ENCODE measurements at regions not wholly inside any gene's neighbourhood (a gene's known extent, or its start where the extent isn't known, plus 50 kb on each side); places are given as distances from the start of the nearest gene placed in this dataset.

DNA sequence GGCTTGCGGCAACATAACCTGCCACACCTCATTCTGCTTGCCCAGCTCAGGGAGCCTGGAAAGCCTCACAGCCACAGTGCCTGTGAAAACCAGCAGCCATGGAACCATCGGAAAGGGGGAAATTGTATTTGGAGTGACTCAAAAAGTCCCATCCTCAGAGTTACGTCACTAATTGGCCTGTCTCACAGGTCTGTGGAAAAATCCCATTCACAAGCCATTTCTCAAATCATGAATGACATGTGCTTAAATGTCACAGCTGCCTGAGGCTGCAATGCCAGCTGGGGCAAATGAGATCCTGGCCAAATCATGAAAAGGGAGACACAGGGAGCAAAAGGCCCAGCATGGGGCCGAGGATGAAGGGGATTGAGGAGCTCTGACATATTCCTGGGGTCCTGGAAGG, 486.9 kb upstream of the RAB6C start:
- H3K27me3 ChIP-seq (ENCODE audit: control insufficient read depth in 1 of 2, insufficient read depth in 2 of 2, low read length in 2 of 2), result peaks cover 0 to 8% of the 10 kb centered on the region in 2 experiments; a peak in 2 of 5 replicates
- H3K79me2 ChIP-seq (ENCODE audit: insufficient read depth, low read length), result no peaks in the 10 kb centered on the region
- no peak overlapping the region for H3K4me3 ChIP-seq (replicated peaks in 1 of 3; ENCODE audit: insufficient read depth in 1 of 3, low read depth in 2 of 3, low read length in 3 of 3)
- 17% methylated on average over 4 of the region's 4 CpGs for WGBS (ENCODE audit: low lambda C conversion rate)
- no peaks in the 10 kb centered on the region for H4K20me1 ChIP-seq (ENCODE audit: insufficient read depth, low read length)
- in situ Hi-C loops (cut with HindIII; ENCODE audit: extremely low pct_ligation_motif_present, low pct_unique_long_range_greater_than_20kb) (no loop called here), intact Hi-C loops (cut with micrococcal nuclease; ENCODE audit: unreplicated experiment) (no loop called here)
- ATAC-seq, result no peak
- CTCF ChIA-PET (ENCODE audit: low intra/inter-chr PET ratio, low total read pairs), result no interaction called here
- no peak for FAIRE-seq
- no peak overlapping the region for H3K4me2 ChIP-seq (ENCODE audit: low read depth, low read length)
- no peak for DNase-seq (ENCODE audit: low spot score)
- no peaks in the 10 kb centered on the region for H3K36me3 ChIP-seq (replicated peaks in 1 of 2; ENCODE audit: control insufficient read depth in 1 of 2, insufficient read depth in 2 of 2, low read length in 2 of 2)
- H3K9ac ChIP-seq (ENCODE audit: insufficient read depth, low read depth, low read length), result no peak overlapping the region
- H3K4me1 ChIP-seq (ENCODE audit: insufficient read depth, low read length), result no peaks in the 10 kb centered on the region
- H3K27ac ChIP-seq (ENCODE audit: extremely low read length, insufficient read depth, low read length), result no peak overlapping the region
- POLR2A ChIA-PET, result no interaction called here
- H3K9me3 ChIP-seq (ENCODE audit: low read length), result no peaks in the 10 kb centered on the region
- H2AFZ ChIP-seq (ENCODE audit: low read length), result no peak overlapping the region
- TF ChIP-seq CREB1 (IDR thresholded peaks at IDR 0.05) (peak; percentile 74), CREB1 (CRISPR knock-in tag; IDR thresholded peaks at IDR 0.05) (no peak), ZNF652 (CRISPR knock-in tag; IDR thresholded peaks at IDR 0.05; ENCODE audit: borderline replicate concordance, low read depth) (no peak), ZKSCAN1 (IDR thresholded peaks at IDR 0.05; ENCODE audit: low read length) (no peak), ATF7 (IDR thresholded peaks at IDR 0.05) (peak; percentile 80), ATF7 (CRISPR knock-in tag; IDR thresholded peaks at IDR 0.05) (no peak)
- no TSS peak for BruUV-seq (replicated peaks)

DNA sequence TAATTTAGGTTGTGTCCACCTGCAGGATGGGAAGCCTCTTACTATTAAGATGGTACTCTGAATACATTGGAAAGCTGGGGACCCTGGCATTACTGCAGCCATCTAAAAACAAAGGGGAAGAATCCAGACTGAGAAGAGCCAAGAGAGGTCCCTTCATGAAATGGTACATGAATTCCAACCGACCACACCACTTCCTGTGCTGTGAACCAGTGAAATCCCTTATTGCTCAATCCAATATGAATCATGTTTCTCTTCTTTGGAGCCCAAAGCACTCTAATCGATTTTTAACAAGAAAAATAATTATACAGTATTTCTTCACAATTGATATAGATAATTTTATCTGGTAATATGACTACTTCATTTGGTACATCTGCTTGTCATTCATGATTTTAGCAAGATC, 479.7 kb upstream of the RAB6C start:
- FAIRE-seq (no peak), ATAC-seq (no peak), DNase-seq (ENCODE audit: low spot score) (no peak)
- in situ Hi-C loops (cut with HindIII; ENCODE audit: extremely low pct_ligation_motif_present, low pct_unique_long_range_greater_than_20kb) (no loop called here), intact Hi-C loops (cut with micrococcal nuclease; ENCODE audit: unreplicated experiment) (no loop called here)
- POLR2A ChIA-PET, result no interaction called here
- Histone ChIP-seq H3K79me2 (ENCODE audit: insufficient read depth, low read length) (no peaks in the 10 kb centered on the region), H3K36me3 (replicated peaks in 1 of 2; ENCODE audit: control insufficient read depth in 1 of 2, insufficient read depth in 2 of 2, low read length in 2 of 2) (no peaks in the 10 kb centered on the region), H2AFZ (ENCODE audit: low read length) (no peak overlapping the region), H3K4me2 (ENCODE audit: low read depth, low read length) (no peak overlapping the region), H3K27ac (ENCODE audit: extremely low read length, insufficient read depth, low read length) (no peak overlapping the region), H3K27me3 (ENCODE audit: control insufficient read depth in 1 of 2, insufficient read depth in 2 of 2, low read length in 2 of 2) (no peaks in the 10 kb centered on the region; a peak in 1 of 5 replicates), H3K9me3 (ENCODE audit: low read length) (no peaks in the 10 kb centered on the region), H4K20me1 (ENCODE audit: insufficient read depth, low read length) (no peaks in the 10 kb centered on the region), H3K9ac (ENCODE audit: insufficient read depth, low read depth, low read length) (no peak overlapping the region), H3K4me1 (ENCODE audit: insufficient read depth, low read length) (no peaks in the 10 kb centered on the region), H3K4me3 (replicated peaks in 1 of 3; ENCODE audit: insufficient read depth in 1 of 3, low read depth in 2 of 3, low read length in 3 of 3) (no peak overlapping the region)
- 4% methylated on average over 2 of the region's 2 CpGs for WGBS (ENCODE audit: low lambda C conversion rate)
- BruUV-seq (replicated peaks), result no TSS peak
- CTCF ChIA-PET (ENCODE audit: low intra/inter-chr PET ratio, low total read pairs), result no interaction called here
- TF ChIP-seq ZMYM3 (CRISPR knock-in tag; IDR thresholded peaks at IDR 0.05) (no peak), CEBPB (IDR thresholded peaks at IDR 0.05; ENCODE audit: borderline replicate concordance, low read depth, low read length) (peak; percentile 45; the same call in 1 of the 2 replicates), ZNF766 (CRISPR knock-in tag; IDR thresholded peaks at IDR 0.05; ENCODE audit: borderline replicate concordance) (no peak)
- TF ChIP-seq, protein P1, sequence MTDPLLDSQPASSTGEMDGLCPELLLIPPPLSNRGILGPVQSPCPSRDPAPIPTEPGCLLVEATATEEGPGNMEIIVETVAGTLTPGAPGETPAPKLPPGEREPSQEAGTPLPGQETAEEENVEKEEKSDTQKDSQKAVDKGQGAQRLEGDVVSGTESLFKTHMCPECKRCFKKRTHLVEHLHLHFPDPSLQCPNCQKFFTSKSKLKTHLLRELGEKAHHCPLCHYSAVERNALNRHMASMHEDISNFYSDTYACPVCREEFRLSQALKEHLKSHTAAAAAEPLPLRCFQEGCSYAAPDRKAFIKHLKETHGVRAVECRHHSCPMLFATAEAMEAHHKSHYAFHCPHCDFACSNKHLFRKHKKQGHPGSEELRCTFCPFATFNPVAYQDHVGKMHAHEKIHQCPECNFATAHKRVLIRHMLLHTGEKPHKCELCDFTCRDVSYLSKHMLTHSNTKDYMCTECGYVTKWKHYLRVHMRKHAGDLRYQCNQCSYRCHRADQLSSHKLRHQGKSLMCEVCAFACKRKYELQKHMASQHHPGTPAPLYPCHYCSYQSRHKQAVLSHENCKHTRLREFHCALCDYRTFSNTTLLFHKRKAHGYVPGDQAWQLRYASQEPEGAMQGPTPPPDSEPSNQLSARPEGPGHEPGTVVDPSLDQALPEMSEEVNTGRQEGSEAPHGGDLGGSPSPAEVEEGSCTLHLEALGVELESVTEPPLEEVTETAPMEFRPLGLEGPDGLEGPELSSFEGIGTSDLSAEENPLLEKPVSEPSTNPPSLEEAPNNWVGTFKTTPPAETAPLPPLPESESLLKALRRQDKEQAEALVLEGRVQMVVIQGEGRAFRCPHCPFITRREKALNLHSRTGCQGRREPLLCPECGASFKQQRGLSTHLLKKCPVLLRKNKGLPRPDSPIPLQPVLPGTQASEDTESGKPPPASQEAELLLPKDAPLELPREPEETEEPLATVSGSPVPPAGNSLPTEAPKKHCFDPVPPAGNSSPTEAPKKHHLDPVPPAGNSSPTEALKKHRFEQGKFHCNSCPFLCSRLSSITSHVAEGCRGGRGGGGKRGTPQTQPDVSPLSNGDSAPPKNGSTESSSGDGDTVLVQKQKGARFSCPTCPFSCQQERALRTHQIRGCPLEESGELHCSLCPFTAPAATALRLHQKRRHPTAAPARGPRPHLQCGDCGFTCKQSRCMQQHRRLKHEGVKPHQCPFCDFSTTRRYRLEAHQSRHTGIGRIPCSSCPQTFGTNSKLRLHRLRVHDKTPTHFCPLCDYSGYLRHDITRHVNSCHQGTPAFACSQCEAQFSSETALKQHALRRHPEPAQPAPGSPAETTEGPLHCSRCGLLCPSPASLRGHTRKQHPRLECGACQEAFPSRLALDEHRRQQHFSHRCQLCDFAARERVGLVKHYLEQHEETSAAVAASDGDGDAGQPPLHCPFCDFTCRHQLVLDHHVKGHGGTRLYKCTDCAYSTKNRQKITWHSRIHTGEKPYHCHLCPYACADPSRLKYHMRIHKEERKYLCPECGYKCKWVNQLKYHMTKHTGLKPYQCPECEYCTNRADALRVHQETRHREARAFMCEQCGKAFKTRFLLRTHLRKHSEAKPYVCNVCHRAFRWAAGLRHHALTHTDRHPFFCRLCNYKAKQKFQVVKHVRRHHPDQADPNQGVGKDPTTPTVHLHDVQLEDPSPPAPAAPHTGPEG (CRISPR knock-in tag; IDR thresholded peaks at IDR 0.05), result peak; percentile 90
- TF ChIP-seq, protein P2, sequence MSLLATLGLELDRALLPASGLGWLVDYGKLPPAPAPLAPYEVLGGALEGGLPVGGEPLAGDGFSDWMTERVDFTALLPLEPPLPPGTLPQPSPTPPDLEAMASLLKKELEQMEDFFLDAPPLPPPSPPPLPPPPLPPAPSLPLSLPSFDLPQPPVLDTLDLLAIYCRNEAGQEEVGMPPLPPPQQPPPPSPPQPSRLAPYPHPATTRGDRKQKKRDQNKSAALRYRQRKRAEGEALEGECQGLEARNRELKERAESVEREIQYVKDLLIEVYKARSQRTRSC (CRISPR knock-in tag; IDR thresholded peaks at IDR 0.05; ENCODE audit: low read depth), result no peak
